ENCODE measurements at regions not wholly inside any gene's neighbourhood (a gene's known extent, or its start where the extent isn't known, plus 50 kb on each side); places are given as distances from the start of the nearest gene placed in this dataset.
A peak's percentile ranks its signal among the peaks of the same experiment; 100 is the strongest.

DNA sequence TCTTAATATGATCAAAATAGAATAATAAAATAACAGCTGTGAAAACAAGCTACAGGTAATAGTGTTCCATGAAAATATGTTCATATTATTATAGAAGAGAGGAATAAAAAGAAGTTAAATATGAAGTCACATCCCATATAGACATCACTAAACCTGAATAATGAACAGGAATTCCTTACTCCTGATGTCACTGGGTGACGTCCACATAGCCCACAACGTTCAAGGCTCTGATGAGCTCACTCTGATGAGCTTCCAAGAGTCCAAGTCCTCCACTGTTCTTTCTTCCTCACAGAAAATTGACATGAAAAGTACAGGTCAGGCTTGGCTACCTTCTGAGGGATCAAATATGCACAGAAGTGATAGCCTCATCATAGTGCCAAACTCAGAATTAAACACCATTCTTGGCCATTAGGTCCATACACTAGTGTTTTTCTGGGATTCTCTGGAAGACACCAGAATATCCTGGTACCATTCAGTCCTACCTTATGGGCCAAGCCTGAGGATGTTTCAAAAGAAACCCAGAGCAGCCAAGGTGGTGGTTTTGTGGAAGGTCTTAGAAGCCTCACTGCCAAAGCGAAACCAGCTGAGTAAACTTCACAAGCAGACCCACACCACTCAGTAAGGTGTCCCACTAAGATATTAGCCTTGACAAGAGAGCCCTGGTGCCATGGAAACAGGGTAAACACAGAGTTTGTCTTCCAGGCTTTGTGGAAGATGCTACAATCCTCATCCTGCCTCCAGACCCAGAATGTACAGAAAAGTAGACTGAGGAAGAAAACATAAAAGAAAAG, 138.4 kb upstream of the HHIP start:
- H3K9me3 ChIP-seq (replicated peaks; ENCODE audit: control insufficient read depth, insufficient read depth, low read depth, low read length) = no peaks in the 10 kb centered on the region
- no peak overlapping the region for H3K9ac ChIP-seq (ENCODE audit: insufficient read depth in 1 of 2, low read depth in 2 of 2, low read length in 2 of 2)
- no peak overlapping the region for H3K4me2 ChIP-seq (ENCODE audit: insufficient read depth, low read length)
- no peaks in the 10 kb centered on the region for H3K4me1 ChIP-seq (replicated peaks in 1 of 2; ENCODE audit: control insufficient read depth in 2 of 2, insufficient read depth in 2 of 2, low read length in 2 of 2)
- intact Hi-C loops (cut with micrococcal nuclease) (no loop called here), in situ Hi-C loops (cut with MboI) (no loop called here)
- H3K4me3 ChIP-seq = no peak overlapping the region
- ATAC-seq (no peak), DNase-seq (ENCODE audit: extremely low read depth in 1 of 4, low spot score in 3 of 4) (no peak), FAIRE-seq (peak; percentile 42)
- 2% methylated on average over 3 of the region's 3 CpGs for WGBS (ENCODE audit: insufficient coverage, low coverage, missing lambda C conversion rate)
- no TSS peak for BruUV-seq (replicated peaks)
- no peaks in the 10 kb centered on the region for H3K27me3 ChIP-seq (ENCODE audit: control insufficient read depth in 2 of 2, insufficient read depth in 2 of 2, low read length in 2 of 2)
- ChIA-PET POLR2A (no interaction called here), CTCF (ENCODE audit: low intra/inter-chr PET ratio) (no interaction called here)
- H2AFZ ChIP-seq (ENCODE audit: low read depth, low read length) = no peak overlapping the region
- no peaks in the 10 kb centered on the region for H4K20me1 ChIP-seq (replicated peaks; ENCODE audit: control insufficient read depth, insufficient read depth, low read length)
- H3K79me2 ChIP-seq (ENCODE audit: control insufficient read depth, insufficient read depth, low read length) = no peaks in the 10 kb centered on the region
- no peak for TF ChIP-seq MXI1 (IDR thresholded peaks at IDR 0.05; ENCODE audit: low read depth, low read length)
- peak; percentile 32; the same call in 1 of the 2 replicates for TF ChIP-seq RFX1 (IDR thresholded peaks at IDR 0.05)
- H3K36me3 ChIP-seq (ENCODE audit: control insufficient read depth, insufficient read depth, low read length) = no peaks in the 10 kb centered on the region
- no peaks in the 10 kb centered on the region for H3K9me1 ChIP-seq (ENCODE audit: control insufficient read depth, insufficient read depth, low read length)
- H3K27ac ChIP-seq (ENCODE audit: extremely low read depth, low read depth, low read length) = no peak overlapping the region

DNA sequence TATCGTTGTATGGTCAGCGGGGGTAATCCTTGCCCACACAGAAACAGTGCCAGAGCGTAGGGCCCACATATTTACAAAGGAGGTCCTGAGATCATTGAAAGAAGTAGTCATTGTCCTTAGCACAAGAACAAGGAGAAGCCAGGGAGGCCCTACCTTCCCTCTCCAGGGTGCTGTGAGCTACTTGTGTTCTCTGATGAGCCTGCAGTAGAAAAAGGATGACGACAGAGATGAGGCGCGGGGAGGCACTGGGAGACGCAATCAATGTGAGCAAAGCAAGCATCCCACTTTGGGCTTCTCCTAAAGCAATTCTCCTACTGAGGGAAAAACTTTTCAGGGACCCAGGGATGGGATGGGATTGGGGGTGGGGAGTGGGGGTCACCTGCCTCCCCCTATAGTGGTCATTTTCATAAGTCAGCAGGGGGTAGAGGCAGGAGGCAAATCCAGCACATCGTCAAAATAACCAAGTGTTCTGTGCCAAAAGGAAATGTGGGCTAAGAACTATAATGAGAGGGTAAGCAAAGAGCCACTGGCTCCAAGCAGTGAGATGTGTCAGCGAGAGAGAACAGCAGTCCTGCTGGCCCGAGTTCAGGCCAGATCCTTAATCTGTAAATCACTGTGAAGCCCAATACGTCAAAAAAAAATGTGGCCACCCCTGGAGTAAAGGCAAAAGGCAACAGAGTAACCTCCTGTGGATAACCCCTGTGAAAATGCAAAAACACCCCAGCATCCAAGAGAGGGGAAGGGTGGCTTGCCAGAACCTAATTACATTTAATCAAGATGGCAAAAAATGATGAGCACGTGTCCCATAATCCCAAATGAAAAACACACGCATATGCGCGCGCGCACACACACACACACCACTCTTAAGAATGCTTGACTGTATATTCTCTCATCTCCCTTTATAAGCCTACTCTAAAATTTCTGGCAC, 136.6 kb upstream of the HHIP start:
- Histone ChIP-seq H4K20me1 (replicated peaks; ENCODE audit: control insufficient read depth, insufficient read depth, low read length) (no peaks in the 10 kb centered on the region), H3K9me3 (replicated peaks; ENCODE audit: control insufficient read depth, insufficient read depth, low read depth, low read length) (no peaks in the 10 kb centered on the region), H3K27ac (ENCODE audit: extremely low read depth, low read depth, low read length) (no peak overlapping the region), H3K9ac (ENCODE audit: insufficient read depth in 1 of 2, low read depth in 2 of 2, low read length in 2 of 2) (no peak overlapping the region), H3K79me2 (ENCODE audit: control insufficient read depth, insufficient read depth, low read length) (no peaks in the 10 kb centered on the region), H3K4me3 (no peak overlapping the region), H3K4me1 (replicated peaks in 1 of 2; ENCODE audit: control insufficient read depth in 2 of 2, insufficient read depth in 2 of 2, low read length in 2 of 2) (no peaks in the 10 kb centered on the region), H3K27me3 (ENCODE audit: control insufficient read depth in 2 of 2, insufficient read depth in 2 of 2, low read length in 2 of 2) (no peaks in the 10 kb centered on the region), H2AFZ (ENCODE audit: low read depth, low read length) (no peak overlapping the region), H3K36me3 (ENCODE audit: control insufficient read depth, insufficient read depth, low read length) (no peaks in the 10 kb centered on the region), H3K9me1 (ENCODE audit: control insufficient read depth, insufficient read depth, low read length) (no peaks in the 10 kb centered on the region), H3K4me2 (ENCODE audit: insufficient read depth, low read length) (no peak overlapping the region)
- no TSS peak for BruUV-seq (replicated peaks)
- FAIRE-seq (no peak), ATAC-seq (no peak), DNase-seq (ENCODE audit: extremely low read depth in 1 of 4, low spot score in 3 of 4) (no peak)
- ChIA-PET POLR2A (no interaction called here), CTCF (ENCODE audit: low intra/inter-chr PET ratio) (no interaction called here)
- WGBS (ENCODE audit: insufficient coverage, low coverage, missing lambda C conversion rate) = 33% methylated on average over 17 of the region's 17 CpGs
- intact Hi-C loops (cut with micrococcal nuclease) = no loop called here
- in situ Hi-C loops (cut with MboI) = no loop called here
- no peak for TF ChIP-seq ETS2 (tag; IDR thresholded peaks at IDR 0.05; ENCODE audit: borderline replicate concordance, poor library complexity, severe bottlenecking)
- no peak for TF ChIP-seq STAG1 (CRISPR knock-in tag; IDR thresholded peaks at IDR 0.05; ENCODE audit: borderline replicate concordance)
- no peak for TF ChIP-seq SMAD3 (CRISPR knock-in tag; conservative IDR thresholded peaks at IDR 0.05)
- no peak for TF ChIP-seq TBL1XR1 (IDR thresholded peaks at IDR 0.05; ENCODE audit: low read length in 2 of 2)
- no peak for TF ChIP-seq GABPA (tag; conservative IDR thresholded peaks at IDR 0.05; ENCODE audit: low read depth)
- TF ChIP-seq MCM5 (IDR thresholded peaks at IDR 0.05; ENCODE audit: low read depth) = no peak
- no peak for TF ChIP-seq EP300 (IDR thresholded peaks at IDR 0.05; ENCODE audit: low read length)
- TF ChIP-seq ETV6 (IDR thresholded peaks at IDR 0.05; ENCODE audit: borderline replicate concordance in 1 of 2, low read depth in 2 of 2, low read length in 1 of 2) = no peak
- TF ChIP-seq ETV6 (CRISPR knock-in tag; IDR thresholded peaks at IDR 0.05; ENCODE audit: borderline replicate concordance) = no peak
- no peak for TF ChIP-seq SRSF9 (IDR thresholded peaks at IDR 0.05; ENCODE audit: borderline replicate concordance, low read depth, low read length)
- TF ChIP-seq, protein P1, sequence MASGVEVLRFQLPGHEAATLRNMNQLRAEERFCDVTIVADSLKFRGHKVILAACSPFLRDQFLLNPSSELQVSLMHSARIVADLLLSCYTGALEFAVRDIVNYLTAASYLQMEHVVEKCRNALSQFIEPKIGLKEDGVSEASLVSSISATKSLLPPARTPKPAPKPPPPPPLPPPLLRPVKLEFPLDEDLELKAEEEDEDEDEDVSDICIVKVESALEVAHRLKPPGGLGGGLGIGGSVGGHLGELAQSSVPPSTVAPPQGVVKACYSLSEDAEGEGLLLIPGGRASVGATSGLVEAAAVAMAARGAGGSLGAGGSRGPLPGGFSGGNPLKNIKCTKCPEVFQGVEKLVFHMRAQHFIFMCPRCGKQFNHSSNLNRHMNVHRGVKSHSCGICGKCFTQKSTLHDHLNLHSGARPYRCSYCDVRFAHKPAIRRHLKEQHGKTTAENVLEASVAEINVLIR (CRISPR knock-in tag; IDR thresholded peaks at IDR 0.05) = no peak
